Activated B cell treated with CpG ODN at 0.5 μM for 24 hours (primary cell): ENCODE measurements at regions not wholly inside any gene's neighbourhood (a gene's known extent, or its start where the extent isn't known, plus 50 kb on each side); places are given as distances from the start of the nearest gene placed in this dataset.

Experiments used
- ATAC-seq: fragments of 200-7000 bp; cut with Tn5 transposase; one replicate; pipeline ENCODE4 v1.10.0; 2021; ENCODE audit warnings: low read depth, mild to moderate bottlenecking, moderate library complexity
- CTCF ChIA-PET: fragments of 350-600 bp; sonication (Branson Sonifier 250); formaldehyde crosslinking; loops from one replicate; lab custom pipeline; 2021; ENCODE audit warnings: antibody characterized with exemption; lab: Charles Lee
- POLR2A ChIA-PET: fragments of 350-600 bp; sonication (Branson Sonifier 250); formaldehyde crosslinking; loops from one replicate; lab custom pipeline; 2021; ENCODE audit warnings: antibody characterized with exemption; lab: Charles Lee
- DNase-seq: peaks from one replicate; pipeline ENCODE4 v3.0.0; 2022
- H3K27ac Mint-ChIP-seq: one replicate; pipeline ENCODE4 v1.8.0; 2020; ENCODE audit warnings: mixed read lengths
- H3K27me3 Mint-ChIP-seq: one replicate; pipeline ENCODE4 v1.8.0; 2021; ENCODE audit warnings: mixed read lengths
- H3K36me3 Mint-ChIP-seq: one replicate; pipeline ENCODE4 v1.8.0; 2021; ENCODE audit warnings: low read depth, mixed read lengths
- H3K4me1 Mint-ChIP-seq: one replicate; pipeline ENCODE4 v1.8.0; 2021; ENCODE audit warnings: mixed read lengths
- H3K4me3 Mint-ChIP-seq: one replicate; pipeline ENCODE4 v1.8.0; 2020; ENCODE audit warnings: mild to moderate bottlenecking, mixed read lengths
- H3K9me3 Mint-ChIP-seq: one replicate; pipeline ENCODE4 v1.8.0; 2020; ENCODE audit warnings: mixed read lengths
- intact Hi-C: fragments of 100-400 bp; cut with micrococcal nuclease; formaldehyde crosslinking; loops from one replicate; pipeline ENCODE4 v1.15.1; 2024
- TF ChIP-seq, protein P1 (sequence below): fragments of 200-600 bp; IDR thresholded peaks from one replicate; pipeline ENCODE4 v1.8.0; 2022; ENCODE audit warnings: antibody characterized with exemption, mild to moderate bottlenecking

DNA sequence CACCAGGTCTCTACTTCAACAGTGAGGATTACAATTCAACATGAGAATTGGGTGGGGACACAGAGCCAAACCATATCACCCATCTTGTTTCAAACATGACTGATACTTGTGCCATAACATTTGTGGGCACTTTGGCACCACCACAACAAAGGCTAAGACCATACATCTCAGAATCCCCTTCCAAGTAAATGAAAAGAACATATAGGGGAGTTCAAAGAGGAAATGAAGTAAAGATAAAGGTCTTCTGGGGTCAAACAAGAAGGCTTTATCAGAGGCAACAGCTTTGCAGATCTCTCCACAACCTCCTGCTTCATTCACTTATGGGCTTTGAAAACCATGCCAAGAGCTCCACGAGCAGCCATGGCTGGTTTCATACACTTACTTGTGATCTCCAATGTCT is 122.7 kb downstream of the ANKRD50 start:
- no peak for DNase-seq
- no peaks in the 10 kb centered on the region for H3K27me3 Mint-ChIP-seq
- no peaks in the 10 kb centered on the region for H3K36me3 Mint-ChIP-seq
- ChIA-PET POLR2A (no interaction called here), CTCF (no interaction called here)
- peaks cover 9% of the 10 kb centered on the region for H3K9me3 Mint-ChIP-seq
- intact Hi-C loops, result no loop called here
- no peak overlapping the region for H3K4me3 Mint-ChIP-seq
- no peak for ATAC-seq
- H3K4me1 Mint-ChIP-seq, result no peaks in the 10 kb centered on the region
- H3K27ac Mint-ChIP-seq, result no peak overlapping the region
- TF ChIP-seq, protein P1, sequence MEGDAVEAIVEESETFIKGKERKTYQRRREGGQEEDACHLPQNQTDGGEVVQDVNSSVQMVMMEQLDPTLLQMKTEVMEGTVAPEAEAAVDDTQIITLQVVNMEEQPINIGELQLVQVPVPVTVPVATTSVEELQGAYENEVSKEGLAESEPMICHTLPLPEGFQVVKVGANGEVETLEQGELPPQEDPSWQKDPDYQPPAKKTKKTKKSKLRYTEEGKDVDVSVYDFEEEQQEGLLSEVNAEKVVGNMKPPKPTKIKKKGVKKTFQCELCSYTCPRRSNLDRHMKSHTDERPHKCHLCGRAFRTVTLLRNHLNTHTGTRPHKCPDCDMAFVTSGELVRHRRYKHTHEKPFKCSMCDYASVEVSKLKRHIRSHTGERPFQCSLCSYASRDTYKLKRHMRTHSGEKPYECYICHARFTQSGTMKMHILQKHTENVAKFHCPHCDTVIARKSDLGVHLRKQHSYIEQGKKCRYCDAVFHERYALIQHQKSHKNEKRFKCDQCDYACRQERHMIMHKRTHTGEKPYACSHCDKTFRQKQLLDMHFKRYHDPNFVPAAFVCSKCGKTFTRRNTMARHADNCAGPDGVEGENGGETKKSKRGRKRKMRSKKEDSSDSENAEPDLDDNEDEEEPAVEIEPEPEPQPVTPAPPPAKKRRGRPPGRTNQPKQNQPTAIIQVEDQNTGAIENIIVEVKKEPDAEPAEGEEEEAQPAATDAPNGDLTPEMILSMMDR, result no peak

DNA sequence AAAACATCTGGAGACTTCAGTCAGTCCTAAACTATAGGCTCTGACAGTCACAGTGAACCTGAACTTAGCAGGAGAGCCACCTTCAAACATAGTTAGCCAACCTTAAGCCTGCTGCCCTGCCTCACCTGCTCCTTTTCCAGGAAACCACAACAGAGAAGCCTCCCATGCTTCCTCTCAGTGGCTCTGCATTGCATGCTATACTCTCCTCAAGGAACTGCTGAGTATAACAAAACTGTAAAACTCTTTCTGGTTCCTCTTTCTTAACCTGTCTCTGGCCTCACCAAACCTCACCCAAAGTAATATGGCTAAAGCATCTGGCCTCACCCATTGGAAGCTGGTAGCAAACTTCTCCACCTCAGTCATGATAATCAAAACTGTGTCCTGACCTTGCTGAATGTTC is 122.1 kb downstream of the ANKRD50 start:
- ATAC-seq (no peak), DNase-seq (no peak)
- Mint-ChIP-seq H3K4me1 (no peaks in the 10 kb centered on the region), H3K36me3 (no peaks in the 10 kb centered on the region), H3K9me3 (peaks cover 9% of the 10 kb centered on the region), H3K27me3 (no peaks in the 10 kb centered on the region), H3K4me3 (no peak overlapping the region), H3K27ac (no peak overlapping the region)
- ChIA-PET POLR2A (no interaction called here), CTCF (no interaction called here)
- TF ChIP-seq, protein P1, result no peak
- intact Hi-C loops, result no loop called here

DNA sequence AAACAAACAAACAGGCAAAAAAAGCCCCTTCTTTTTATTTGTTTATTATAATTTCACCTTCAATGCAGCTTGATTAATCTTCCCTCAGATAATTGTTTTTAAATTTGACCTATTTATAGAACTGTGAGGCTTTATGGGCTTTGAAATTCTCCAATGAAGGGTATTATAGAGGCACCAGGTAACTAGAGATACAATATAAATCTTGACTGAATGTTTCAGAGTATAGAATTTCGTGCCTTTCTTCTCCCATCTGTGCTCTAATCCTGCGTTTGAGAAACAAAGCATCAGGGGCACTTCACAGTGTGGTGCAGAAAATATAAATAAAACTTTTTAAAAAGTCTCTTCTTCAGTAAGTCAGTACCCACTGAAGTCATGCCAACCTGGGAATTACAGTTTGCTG is 120.9 kb downstream of the ANKRD50 start:
- Mint-ChIP-seq H3K36me3 (no peaks in the 10 kb centered on the region), H3K9me3 (peaks cover 7% of the 10 kb centered on the region), H3K27ac (no peak overlapping the region), H3K4me3 (no peak overlapping the region), H3K27me3 (no peaks in the 10 kb centered on the region), H3K4me1 (no peaks in the 10 kb centered on the region)
- TF ChIP-seq, protein P1, result no peak
- DNase-seq (no peak), ATAC-seq (no peak)
- intact Hi-C loops, result no loop called here
- POLR2A ChIA-PET, result no interaction called here
- CTCF ChIA-PET, result no interaction called here

DNA sequence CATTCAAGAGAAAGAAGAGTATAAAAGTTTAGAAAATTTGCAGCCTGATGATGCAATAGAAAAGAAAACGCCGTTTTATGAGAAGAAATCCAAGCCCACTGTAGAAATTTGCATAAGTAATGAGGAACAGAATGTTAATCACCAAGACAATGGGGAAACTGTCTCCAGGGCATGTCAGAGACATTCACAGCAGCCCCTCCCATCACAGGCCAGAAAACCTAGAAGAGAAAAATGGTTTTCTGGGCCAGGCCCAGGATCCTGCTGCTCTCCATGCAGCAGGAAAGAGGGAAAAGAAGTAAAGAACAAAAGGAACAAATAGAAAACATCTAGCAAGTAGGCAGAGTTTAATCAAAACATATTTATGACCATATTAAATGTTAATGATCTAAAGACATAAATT is 119.0 kb downstream of the ANKRD50 start:
- ATAC-seq (no peak), DNase-seq (no peak)
- Mint-ChIP-seq H3K27ac (no peak overlapping the region), H3K4me1 (no peaks in the 10 kb centered on the region), H3K4me3 (no peak overlapping the region), H3K27me3 (no peaks in the 10 kb centered on the region), H3K36me3 (no peaks in the 10 kb centered on the region), H3K9me3 (peaks cover 4% of the 10 kb centered on the region)
- CTCF ChIA-PET, result no interaction called here
- POLR2A ChIA-PET, result no interaction called here
- intact Hi-C loops, result no loop called here
- TF ChIP-seq, protein P1, result no peak

DNA sequence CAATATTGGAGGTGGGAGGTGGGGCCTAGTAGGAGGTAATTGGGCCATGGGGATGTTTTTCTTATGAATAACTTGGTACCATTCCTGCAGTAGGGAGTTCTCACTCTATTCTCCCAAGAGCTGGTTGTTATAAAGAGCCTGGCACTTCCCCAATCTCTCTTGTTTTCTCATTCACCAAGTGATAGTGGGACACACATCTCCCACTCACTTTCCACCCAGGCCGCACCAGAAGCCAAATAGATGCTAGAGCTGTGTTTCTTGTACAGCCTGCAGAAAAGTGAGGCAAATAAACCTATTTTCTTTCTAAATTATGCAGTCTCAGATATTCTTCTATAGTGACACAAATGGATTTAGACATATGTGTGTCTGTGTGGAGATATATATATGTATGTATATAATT is 117.6 kb downstream of the ANKRD50 start:
- intact Hi-C loops, result no loop called here
- Mint-ChIP-seq H3K27me3 (no peaks in the 10 kb centered on the region), H3K9me3 (no peaks in the 10 kb centered on the region), H3K4me1 (no peaks in the 10 kb centered on the region), H3K4me3 (no peak overlapping the region), H3K36me3 (no peaks in the 10 kb centered on the region), H3K27ac (no peak overlapping the region)
- DNase-seq (no peak), ATAC-seq (no peak)
- ChIA-PET POLR2A (no interaction called here), CTCF (no interaction called here)
- TF ChIP-seq, protein P1, result no peak
